ENCODE measurements at regions not wholly inside any gene's neighbourhood (a gene's known extent, or its start where the extent isn't known, plus 50 kb on each side); places are given as distances from the start of the nearest gene placed in this dataset.

GRCh38 chr6:126600258-126600916, 260.5 kb downstream of the CENPW start:
- Histone ChIP-seq H3K4me3 (no peak overlapping the region), H3K27ac (no peak overlapping the region), H3K27me3 (no peaks in the 10 kb centered on the region), H3K36me3 (no peaks in the 10 kb centered on the region), H3K9me3 (peaks cover 0 to 12% (median 0%) of the 10 kb centered on the region in 11 donors), H3K4me1 (no peaks in the 10 kb centered on the region)
- ATAC-seq (no peak), DNase-seq (no peak)
- intact Hi-C loops (cut with DNase I): no loop called here
- no peak for TF ChIP-seq CTCF (IDR thresholded peaks at IDR 0.05)
- 58 to 71% methylated on average over 1 of the region's 1 CpG for WGBS, 2 donors

GRCh38 chr6:126603410-126603809, 263.5 kb downstream of the CENPW start:
- Histone ChIP-seq H3K27me3 (no peaks in the 10 kb centered on the region), H3K4me3 (no peak overlapping the region), H3K9me3 (peaks cover 0 to 17% (median 0%) of the 10 kb centered on the region in 11 donors), H3K4me1 (no peaks in the 10 kb centered on the region), H3K27ac (no peak overlapping the region), H3K36me3 (no peaks in the 10 kb centered on the region)
- ATAC-seq: no peak
- WGBS, 2 donors: 86 to 91% methylated on average over 4 of the region's 4 CpGs
- DNase-seq: no peak
- no peak for TF ChIP-seq CTCF (IDR thresholded peaks at IDR 0.05)
- intact Hi-C loops (cut with DNase I): no loop called here

- intact Hi-C loops (cut with DNase I): no loop called here
- no peaks in the 10 kb centered on the region for H3K4me1 ChIP-seq
- no peak overlapping the region for H3K27ac ChIP-seq
- DNase-seq (no peak), ATAC-seq (no peak)
- H3K4me3 ChIP-seq: no peak overlapping the region
- peaks cover 0 to 23% (median 0%) of the 10 kb centered on the region in 11 donors for H3K9me3 ChIP-seq
- no peak for TF ChIP-seq CTCF (IDR thresholded peaks at IDR 0.05)
- H3K36me3 ChIP-seq: no peaks in the 10 kb centered on the region
- H3K27me3 ChIP-seq: no peaks in the 10 kb centered on the region
Measured at GRCh38 chr6:126605089-126605488, 265.2 kb downstream of the CENPW start.

GRCh38 chr6:126607289-126607688, 267.4 kb downstream of the CENPW start:
- no peaks in the 10 kb centered on the region for H3K36me3 ChIP-seq
- no peak for DNase-seq
- no peak overlapping the region for H3K27ac ChIP-seq
- H3K4me1 ChIP-seq: no peaks in the 10 kb centered on the region
- no peak for TF ChIP-seq CTCF (IDR thresholded peaks at IDR 0.05)
- intact Hi-C loops (cut with DNase I): no loop called here
- H3K27me3 ChIP-seq: no peaks in the 10 kb centered on the region
- no peak overlapping the region for H3K4me3 ChIP-seq
- whole genome bisulfite sequencing, 2 donors: 74 to 76% methylated on average over 1 of the region's 1 CpG
- H3K9me3 ChIP-seq: peaks cover 0 to 42% (median 0%) of the 10 kb centered on the region in 11 donors
- ATAC-seq: no peak

All from heart right ventricle (tissue), 16 donors.